Gastroesophageal sphincter (tissue), 4 donors: ENCODE measurements at regions not wholly inside any gene's neighbourhood (a gene's known extent, or its start where the extent isn't known, plus 50 kb on each side); places are given as distances from the start of the nearest gene placed in this dataset.

Experiments
- ATAC-seq: fragments of 150-250 bp; one replicate; pipeline ENCODE4 v1.9.1; 2016; ENCODE audit warnings: mild to moderate bottlenecking, moderate library complexity
- H3K27ac ChIP-seq, 4 donors: fragments of 200-600 bp; sonication (generic) in 3 of 4; 1 replicate in 3 of 4; 2 replicates in 1 of 4; pipeline ENCODE4 v1.5.1; 2016 to 2019
- H3K27me3 ChIP-seq: fragments of 200-600 bp; sonication (generic); one replicate; pipeline ENCODE4 v1.5.1; 2019
- H3K36me3 ChIP-seq, 2 donors: fragments of 200-600 bp; sonication (generic); one replicate each; pipeline ENCODE4 v1.5.1; 2019; ENCODE audit warnings: control low read depth in 1 of 2
- H3K4me1 ChIP-seq, 3 donors: fragments of 200-600 bp; sonication (generic); 1 replicate in 2 of 3; 2 replicates in 1 of 3; pipeline ENCODE4 v1.5.1; 2016 to 2019; ENCODE audit warnings: control low read depth in 2 of 3
- H3K4me3 ChIP-seq, 2 donors: fragments of 200-600 bp; sonication (generic); one replicate each; pipeline ENCODE4 v1.5.1; 2019; ENCODE audit warnings: mild to moderate bottlenecking in 1 of 2, moderate library complexity in 1 of 2
- H3K9me3 ChIP-seq, 3 donors: fragments of 200-600 bp; sonication (generic); one replicate each; pipeline ENCODE4 v1.5.1; 2017 to 2019; ENCODE audit warnings: control low read depth in 2 of 3
- EP300 ChIP-seq: sonication (generic); formaldehyde crosslinking; IDR thresholded peaks from one replicate; pipeline ENCODE4 v1.6.1; 2017; ENCODE audit warnings: antibody characterized with exemption, mild to moderate bottlenecking
- POLR2A ChIP-seq, 2 donors: fragments of 450-650 bp; IDR thresholded peaks; one replicate each; pipeline ENCODE4 v1.6.1; 2017; ENCODE audit warnings: antibody characterized with exemption in 2 of 2, mild to moderate bottlenecking in 2 of 2, moderate library complexity in 1 of 2
- POLR2AphosphoS5 ChIP-seq: sonication (generic); formaldehyde crosslinking; IDR thresholded peaks from one replicate; pipeline ENCODE4 v1.6.1; 2017; ENCODE audit warnings: antibody characterized with exemption
- WGBS, 2 donors: methylation state at CpG; one replicate each; pipeline ENCODE4 v1.1.5; 2018; ENCODE audit warnings: low coverage in 1 of 2; 5-methylcytosine and 5-hydroxymethylcytosine counted together
- TF ChIP-seq, protein P1 (sequence below), 4 experiments: fragments of 200-600 bp in 2 of 4; fragments of 450-650 bp in 2 of 4; sonication (generic) in 1 of 4; IDR thresholded peaks; one replicate each; pipeline ENCODE4 v1.5.1; 2017 to 2019; ENCODE audit warnings: antibody characterized with exemption in 4 of 4, mild to moderate bottlenecking in 2 of 4, moderate library complexity in 2 of 4

GRCh38 chr5:142421621-142422397 is 97.0 kb upstream of the SPRY4 start:
- no peak for TF ChIP-seq POLR2A (IDR thresholded peaks at IDR 0.05)
- TF ChIP-seq POLR2AphosphoS5 = no peak
- TF ChIP-seq, protein P1, sequence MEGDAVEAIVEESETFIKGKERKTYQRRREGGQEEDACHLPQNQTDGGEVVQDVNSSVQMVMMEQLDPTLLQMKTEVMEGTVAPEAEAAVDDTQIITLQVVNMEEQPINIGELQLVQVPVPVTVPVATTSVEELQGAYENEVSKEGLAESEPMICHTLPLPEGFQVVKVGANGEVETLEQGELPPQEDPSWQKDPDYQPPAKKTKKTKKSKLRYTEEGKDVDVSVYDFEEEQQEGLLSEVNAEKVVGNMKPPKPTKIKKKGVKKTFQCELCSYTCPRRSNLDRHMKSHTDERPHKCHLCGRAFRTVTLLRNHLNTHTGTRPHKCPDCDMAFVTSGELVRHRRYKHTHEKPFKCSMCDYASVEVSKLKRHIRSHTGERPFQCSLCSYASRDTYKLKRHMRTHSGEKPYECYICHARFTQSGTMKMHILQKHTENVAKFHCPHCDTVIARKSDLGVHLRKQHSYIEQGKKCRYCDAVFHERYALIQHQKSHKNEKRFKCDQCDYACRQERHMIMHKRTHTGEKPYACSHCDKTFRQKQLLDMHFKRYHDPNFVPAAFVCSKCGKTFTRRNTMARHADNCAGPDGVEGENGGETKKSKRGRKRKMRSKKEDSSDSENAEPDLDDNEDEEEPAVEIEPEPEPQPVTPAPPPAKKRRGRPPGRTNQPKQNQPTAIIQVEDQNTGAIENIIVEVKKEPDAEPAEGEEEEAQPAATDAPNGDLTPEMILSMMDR (IDR thresholded peaks at IDR 0.05) = no peak
- no peak for TF ChIP-seq EP300
- Histone ChIP-seq H3K27me3 (no peaks in the 10 kb centered on the region), H3K4me3 (no peak overlapping the region), H3K36me3 (no peaks in the 10 kb centered on the region), H3K4me1 (peaks cover 0 to 25% (median 0%) of the 10 kb centered on the region in 3 donors), H3K27ac (no peak overlapping the region), H3K9me3 (no peaks in the 10 kb centered on the region)
- no peak for ATAC-seq
- WGBS, 2 donors = 100% methylated on average over 1 of the region's 1 CpG; no CpG with 5 or more reads in 1 of the 2 donors

DNA sequence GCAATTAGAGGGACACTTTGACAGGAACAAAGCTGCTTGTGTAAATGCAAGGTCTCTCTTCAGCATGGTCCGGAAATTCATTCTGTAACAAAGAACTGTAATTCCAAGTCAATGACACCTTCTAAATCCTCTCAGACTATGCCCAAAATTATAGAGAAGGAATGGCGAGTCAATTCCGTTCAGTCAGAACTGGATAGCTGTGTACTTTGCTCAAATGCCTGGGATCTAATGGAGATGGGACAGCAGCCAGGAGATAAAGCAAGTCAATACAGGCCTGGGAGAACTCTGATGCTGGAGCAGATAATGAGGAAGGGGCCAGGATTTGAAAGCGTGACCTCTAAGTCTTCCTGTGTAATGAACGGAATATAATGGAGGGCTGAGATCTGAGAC is 96.4 kb upstream of the SPRY4 start:
- Histone ChIP-seq H3K36me3 (no peaks in the 10 kb centered on the region), H3K9me3 (no peaks in the 10 kb centered on the region), H3K27ac (no peak overlapping the region), H3K4me3 (no peak overlapping the region), H3K4me1 (peaks cover 0 to 22% (median 0%) of the 10 kb centered on the region in 3 donors), H3K27me3 (no peaks in the 10 kb centered on the region)
- ATAC-seq = no peak
- 83 to 93% methylated on average over 3 to 4 of the region's 5 CpGs for WGBS, 2 donors
- TF ChIP-seq EP300 (no peak), POLR2A (IDR thresholded peaks at IDR 0.05) (no peak)

DNA sequence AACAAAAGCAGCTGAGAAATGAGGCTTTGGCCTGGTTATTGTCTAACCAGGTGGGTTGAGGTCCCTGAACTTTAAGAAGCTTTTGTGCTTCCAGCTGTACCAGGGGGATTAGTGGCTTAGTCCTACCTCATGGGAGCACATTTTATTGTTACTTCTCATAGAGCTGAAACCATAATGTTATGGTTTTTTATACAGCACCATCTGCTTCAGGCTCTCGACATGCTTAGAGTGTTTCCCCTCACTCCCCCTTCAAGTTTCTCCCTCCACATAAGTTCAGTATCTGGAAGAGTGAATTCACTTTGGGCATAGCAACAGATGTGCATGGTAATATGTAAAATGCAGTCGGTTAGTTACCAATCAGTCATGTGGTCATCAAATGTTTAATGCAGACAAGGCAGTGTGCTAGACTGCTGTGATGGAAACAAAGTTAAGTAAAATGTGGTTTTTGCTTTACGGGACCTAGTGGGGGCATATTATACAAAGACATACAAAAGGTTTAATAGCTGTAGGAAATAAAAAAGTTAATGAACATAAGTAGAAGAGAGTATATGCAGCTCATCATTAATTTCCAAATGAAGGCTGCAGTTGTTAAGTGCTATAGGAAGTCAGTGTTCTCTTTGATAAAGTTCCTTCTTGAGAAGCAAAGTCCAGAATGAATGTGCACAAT is 95.9 kb upstream of the SPRY4 start:
- 59 to 76% methylated on average over 3 of the region's 3 CpGs for WGBS, 2 donors

GRCh38 chr5:142412581-142412980 is 87.8 kb upstream of the SPRY4 start:
- no peak for TF ChIP-seq POLR2A (IDR thresholded peaks at IDR 0.05)
- TF ChIP-seq, protein P1 (IDR thresholded peaks at IDR 0.05) = no peak
- TF ChIP-seq POLR2AphosphoS5 = no peak
- Histone ChIP-seq H3K4me1 (peaks cover 0 to 6% (median 0%) of the 10 kb centered on the region in 3 donors), H3K9me3 (no peaks in the 10 kb centered on the region), H3K4me3 (no peak overlapping the region), H3K27ac (no peak overlapping the region), H3K27me3 (no peaks in the 10 kb centered on the region), H3K36me3 (no peaks in the 10 kb centered on the region)
- ATAC-seq = no peak
- WGBS, 2 donors = no CpG with 5 or more reads among the region's 5 CpGs

More for the DNA sequence above, 95.9 kb upstream of the SPRY4 start:
- Histone ChIP-seq H3K4me3 (no peak overlapping the region), H3K27me3 (no peaks in the 10 kb centered on the region), H3K4me1 (peaks cover 0 to 16% (median 0%) of the 10 kb centered on the region in 3 donors), H3K36me3 (no peaks in the 10 kb centered on the region), H3K27ac (no peak overlapping the region), H3K9me3 (no peaks in the 10 kb centered on the region)
- no peak for ATAC-seq
- TF ChIP-seq POLR2AphosphoS5 (no peak), POLR2A (IDR thresholded peaks at IDR 0.05) (no peak), EP300 (no peak)
- TF ChIP-seq, protein P1 (IDR thresholded peaks at IDR 0.05) = no peak

DNA sequence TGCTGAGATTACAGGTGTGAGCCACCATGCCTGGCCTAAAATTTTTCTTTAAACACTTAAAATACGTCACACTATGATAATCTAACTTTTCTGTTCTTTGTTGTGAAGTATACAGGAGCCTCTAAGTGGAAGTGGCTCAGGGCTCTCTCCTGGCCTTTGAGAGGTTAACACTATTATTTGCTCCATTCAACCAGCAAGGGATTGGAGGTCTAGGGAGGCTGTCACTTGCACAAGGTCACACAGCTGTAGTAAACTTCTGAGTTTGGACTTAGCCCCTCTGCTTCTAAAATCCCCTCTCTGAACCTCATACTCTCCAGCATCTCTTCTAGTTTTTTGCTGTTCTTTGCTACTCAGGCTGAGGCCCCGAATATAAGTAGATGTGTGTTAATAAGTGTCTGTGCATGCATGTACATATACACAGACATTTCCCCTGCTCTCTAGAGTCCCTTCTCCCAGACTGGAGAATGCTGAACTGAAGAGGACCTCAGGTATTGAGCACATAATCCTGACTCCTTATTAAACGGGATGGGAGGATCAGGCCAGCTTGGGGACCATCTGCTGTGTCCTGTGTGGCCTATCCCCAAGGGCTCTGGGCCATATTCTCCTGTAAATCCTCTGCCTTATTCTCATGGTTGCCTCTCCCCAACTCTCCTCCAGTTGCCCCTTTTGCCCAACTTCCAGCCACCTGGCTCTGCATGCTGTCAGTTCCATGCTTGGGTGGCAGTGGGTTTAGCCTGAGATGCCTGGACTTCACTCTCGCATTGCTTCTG is 87.0 kb upstream of the SPRY4 start:
- H3K27ac ChIP-seq = no peak overlapping the region
- no peaks in the 10 kb centered on the region for H3K27me3 ChIP-seq
- no peak for ATAC-seq
- 62 to 92% methylated on average over 3 to 4 of the region's 4 CpGs for WGBS, 2 donors
- H3K9me3 ChIP-seq = no peaks in the 10 kb centered on the region
- no peaks in the 10 kb centered on the region for H3K36me3 ChIP-seq
- TF ChIP-seq EP300 (no peak), POLR2A (IDR thresholded peaks at IDR 0.05) (no peak), POLR2AphosphoS5 (no peak)
- TF ChIP-seq, protein P1 (IDR thresholded peaks at IDR 0.05) = no peak
- H3K4me1 ChIP-seq = peaks cover 0 to 7% (median 0%) of the 10 kb centered on the region in 3 donors
- no peak overlapping the region for H3K4me3 ChIP-seq
